ENCODE measurements at regions not wholly inside any gene's neighbourhood (a gene's known extent, or its start where the extent isn't known, plus 50 kb on each side); places are given as distances from the start of the nearest gene placed in this dataset.

- no peak for TF ChIP-seq ZNF70 (CRISPR knock-in tag; IDR thresholded peaks at IDR 0.05)
- TF ChIP-seq TSHZ2 (CRISPR knock-in tag; IDR thresholded peaks at IDR 0.05): no peak
- no peak for TF ChIP-seq ZFP30 (CRISPR knock-in tag; IDR thresholded peaks at IDR 0.05)
- TF ChIP-seq ZC3H10 (CRISPR knock-in tag; IDR thresholded peaks at IDR 0.05): no peak
- no peak for TF ChIP-seq TOX (CRISPR knock-in tag; IDR thresholded peaks at IDR 0.05; ENCODE audit: borderline replicate concordance)
- no peak for TF ChIP-seq ARNTL (CRISPR knock-in tag; IDR thresholded peaks at IDR 0.05; ENCODE audit: borderline replicate concordance, low read depth)
- TF ChIP-seq SNAI2 (CRISPR knock-in tag; IDR thresholded peaks at IDR 0.05): no peak
- no peak for TF ChIP-seq GLIS3 (CRISPR knock-in tag; IDR thresholded peaks at IDR 0.05)
- no peak for TF ChIP-seq CREB5 (CRISPR knock-in tag; IDR thresholded peaks at IDR 0.05; ENCODE audit: low read depth)
- no peak for TF ChIP-seq ISL1 (CRISPR knock-in tag; IDR thresholded peaks at IDR 0.05)
- TF ChIP-seq ZFP3 (CRISPR knock-in tag; IDR thresholded peaks at IDR 0.05): no peak
- TF ChIP-seq BACH2 (CRISPR knock-in tag; IDR thresholded peaks at IDR 0.05; ENCODE audit: borderline replicate concordance): no peak
- no peak for TF ChIP-seq TCF4 (CRISPR knock-in tag; IDR thresholded peaks at IDR 0.05; ENCODE audit: borderline replicate concordance)
- no peak for ATAC-seq
Observed at GRCh38 chr6:25218346-25218745, 60.8 kb upstream of the CARMIL1 start.

GRCh38 chr6:25219216-25219916 is 59.8 kb upstream of the CARMIL1 start:
- TF ChIP-seq ZFP3 (CRISPR knock-in tag; IDR thresholded peaks at IDR 0.05): no peak
- TF ChIP-seq SNAI2 (CRISPR knock-in tag; IDR thresholded peaks at IDR 0.05): no peak
- TF ChIP-seq TCF4 (CRISPR knock-in tag; IDR thresholded peaks at IDR 0.05; ENCODE audit: borderline replicate concordance): no peak
- no peak for TF ChIP-seq CSRNP3 (CRISPR knock-in tag; IDR thresholded peaks at IDR 0.05)
- TF ChIP-seq PPARA (CRISPR knock-in tag; IDR thresholded peaks at IDR 0.05; ENCODE audit: borderline replicate concordance): no peak
- TF ChIP-seq ISL1 (CRISPR knock-in tag; IDR thresholded peaks at IDR 0.05): no peak
- TF ChIP-seq ZC3H10 (CRISPR knock-in tag; IDR thresholded peaks at IDR 0.05): no peak
- TF ChIP-seq ZFP30 (CRISPR knock-in tag; IDR thresholded peaks at IDR 0.05): no peak
- TF ChIP-seq TOX (CRISPR knock-in tag; IDR thresholded peaks at IDR 0.05; ENCODE audit: borderline replicate concordance): no peak
- TF ChIP-seq RARB (CRISPR knock-in tag; IDR thresholded peaks at IDR 0.05): no peak
- TF ChIP-seq TSHZ2 (CRISPR knock-in tag; IDR thresholded peaks at IDR 0.05): no peak
- TF ChIP-seq POU6F1 (CRISPR knock-in tag; IDR thresholded peaks at IDR 0.05; ENCODE audit: borderline replicate concordance, low read depth): no peak
- no peak for TF ChIP-seq PATZ1 (CRISPR knock-in tag; IDR thresholded peaks at IDR 0.05; ENCODE audit: borderline replicate concordance)
- no peak for TF ChIP-seq ARNTL (CRISPR knock-in tag; IDR thresholded peaks at IDR 0.05; ENCODE audit: borderline replicate concordance, low read depth)
- no peak for TF ChIP-seq ZNF8 (CRISPR knock-in tag; IDR thresholded peaks at IDR 0.05)
- TF ChIP-seq ZNF565 (CRISPR knock-in tag; conservative IDR thresholded peaks at IDR 0.05; ENCODE audit: low read depth): no peak
- no peak for TF ChIP-seq CREB5 (CRISPR knock-in tag; IDR thresholded peaks at IDR 0.05; ENCODE audit: low read depth)
- no peak for TF ChIP-seq ESRRG (CRISPR knock-in tag; IDR thresholded peaks at IDR 0.05)
- no peak for TF ChIP-seq ZNF70 (CRISPR knock-in tag; IDR thresholded peaks at IDR 0.05)
- TF ChIP-seq BACH2 (CRISPR knock-in tag; IDR thresholded peaks at IDR 0.05; ENCODE audit: borderline replicate concordance): no peak

More at GRCh38 chr6:25219216-25219916, 59.8 kb upstream of the CARMIL1 start:
- ATAC-seq: peak; percentile 48

Data from SK-N-SH treated with all-trans-retinoic acid at 6 μM for 48 hours (cell line).